NCI-H446 (cell line): ENCODE measurements at regions not wholly inside any gene's neighbourhood (a gene's known extent, or its start where the extent isn't known, plus 50 kb on each side); places are given as distances from the start of the nearest gene placed in this dataset.

Source experiments
- DNase-seq, 2 experiments: peaks; one replicate each; lab custom pipeline; 2025; lab: John Stamatoyannopoulos, UW

- DNase-seq, result no peak
These were observed 260.8 kb upstream of the HABP2 start for GRCh38 chr10:113292086-113292485.

- DNase-seq, result no peak
These were observed 260.1 kb upstream of the HABP2 start for GRCh38 chr10:113292743-113293142.

- DNase-seq, result no peak
These were observed 259.7 kb upstream of the HABP2 start for GRCh38 chr10:113293167-113293566.

- no peak for DNase-seq
These were observed 258.0 kb upstream of the HABP2 start for GRCh38 chr10:113294868-113295267.

GRCh38 chr10:113297226-113297625 is 255.6 kb upstream of the HABP2 start:
- no peak for DNase-seq

GRCh38 chr10:113298616-113299015 is 254.2 kb upstream of the HABP2 start:
- no peak for DNase-seq

GRCh38 chr10:113300201-113300600 is 252.7 kb upstream of the HABP2 start:
- DNase-seq, result no peak

GRCh38 chr10:113300617-113301016 is 252.2 kb upstream of the HABP2 start:
- DNase-seq, result no peak

GRCh38 chr10:113301342-113301984 is 251.4 kb upstream of the HABP2 start:
- DNase-seq, result no peak

- DNase-seq, result no peak
These were observed 250.8 kb upstream of the HABP2 start for GRCh38 chr10:113302062-113302461.

- no peak for DNase-seq
These were observed 249.2 kb upstream of the HABP2 start for GRCh38 chr10:113303544-113304146.

GRCh38 chr10:113304726-113305125 is 248.1 kb upstream of the HABP2 start:
- DNase-seq, result no peak

GRCh38 chr10:113305871-113306270 is 247.0 kb upstream of the HABP2 start:
- DNase-seq, result no peak

GRCh38 chr10:113309791-113310190 is 243.1 kb upstream of the HABP2 start:
- DNase-seq, result no peak

- no peak for DNase-seq
These were observed 242.5 kb upstream of the HABP2 start for GRCh38 chr10:113310347-113310746.

- DNase-seq, result no peak
These were observed 239.7 kb upstream of the HABP2 start for GRCh38 chr10:113313048-113313602.

GRCh38 chr10:113313722-113314121 is 239.1 kb upstream of the HABP2 start:
- DNase-seq, result no peak

- DNase-seq, result no peak
These were observed 236.3 kb upstream of the HABP2 start for GRCh38 chr10:113316506-113316905.

GRCh38 chr10:113317489-113317888 is 235.4 kb upstream of the HABP2 start:
- DNase-seq, result no peak

- no peak for DNase-seq
These were observed 233.4 kb upstream of the HABP2 start for GRCh38 chr10:113319479-113319878.

GRCh38 chr10:113320211-113320610 is 232.6 kb upstream of the HABP2 start:
- DNase-seq, result no peak

GRCh38 chr10:113320987-113321386 is 231.9 kb upstream of the HABP2 start:
- DNase-seq, result no peak

- DNase-seq, result no peak
These were observed 230.0 kb upstream of the HABP2 start for GRCh38 chr10:113322843-113323242.

- DNase-seq, result no peak
These were observed 228.9 kb upstream of the HABP2 start for GRCh38 chr10:113323985-113324384.
